ENCODE measurements at regions not wholly inside any gene's neighbourhood (a gene's known extent, or its start where the extent isn't known, plus 50 kb on each side); places are given as distances from the start of the nearest gene placed in this dataset.
"Not testable (repeated sequence)": the region's sequence is repeated elsewhere in the genome, so short reads cannot be mapped to it uniquely, and the experiment has no call there.

GRCh38 chr3:66933233-66933632 is 64.9 kb upstream of the KBTBD8 start:
- DNase-seq (ENCODE audit: low read depth) = no peak

GRCh38 chr3:66934041-66934440 is 64.1 kb upstream of the KBTBD8 start:
- DNase-seq (ENCODE audit: low read depth) = no peak

- DNase-seq (ENCODE audit: low read depth) = no peak
These were observed 63.4 kb upstream of the KBTBD8 start for GRCh38 chr3:66934725-66935124.

GRCh38 chr3:66937041-66937440 is 61.1 kb upstream of the KBTBD8 start:
- not testable (repeated sequence) for DNase-seq (ENCODE audit: low read depth)

GRCh38 chr3:66938338-66938963 is 59.7 kb upstream of the KBTBD8 start:
- peak; percentile 13 for DNase-seq (ENCODE audit: low read depth)

- no peak for DNase-seq (ENCODE audit: low read depth)
These were observed 50.1 kb upstream of the KBTBD8 start for GRCh38 chr3:66948041-66948440.
